ENCODE measurements at regions not wholly inside any gene's neighbourhood (a gene's known extent, or its start where the extent isn't known, plus 50 kb on each side); places are given as distances from the start of the nearest gene placed in this dataset.

DNA sequence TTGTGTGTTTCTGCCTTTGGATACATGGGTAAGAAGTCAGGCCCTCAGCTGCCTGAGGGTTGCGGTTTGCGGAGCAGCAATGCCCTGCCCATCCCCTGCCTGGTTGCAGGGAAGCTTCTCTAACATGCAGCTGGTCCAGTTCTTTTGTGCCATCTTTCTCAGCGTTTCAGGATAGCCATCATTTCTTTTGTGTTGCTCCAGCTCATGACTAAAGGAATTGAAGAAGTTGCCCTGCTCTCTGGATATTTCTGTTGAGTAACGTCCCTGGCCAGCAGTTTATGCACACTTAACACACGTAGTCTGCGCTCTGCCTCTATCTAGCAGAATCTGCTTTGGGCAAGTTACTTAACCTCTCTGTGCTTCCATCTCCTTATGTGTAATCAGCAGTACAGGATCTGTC lies 62.1 kb downstream of the DOP1B start:
- peak overlapping the region in 1 of 7 donors; percentile 46 for H3K27ac Mint-ChIP-seq
- no peak overlapping the region for H3K4me3 Mint-ChIP-seq
- no peaks in the 10 kb centered on the region for H3K4me1 Mint-ChIP-seq
- H3K36me3 Mint-ChIP-seq = peaks cover 70 to 94% of the 10 kb centered on the region in 2 donors
- intact Hi-C loops (cut with micrococcal nuclease) = no loop called here
- Histone ChIP-seq H3K4me3 (replicated peaks in 1 of 3; ENCODE audit: low read depth in 2 of 3, low read length in 3 of 3) (no peak overlapping the region), H3K4me1 (ENCODE audit: control insufficient read depth in 1 of 2, insufficient read depth in 2 of 2, low read length in 2 of 2) (no peaks in the 10 kb centered on the region), H3K9me3 (replicated peaks in 1 of 2; ENCODE audit: control insufficient read depth in 1 of 2, insufficient read depth in 1 of 2, low read length in 2 of 2) (no peaks in the 10 kb centered on the region), H4K20me1 (ENCODE audit: insufficient read depth, low read length) (no peaks in the 10 kb centered on the region), H3K9ac (ENCODE audit: insufficient read depth, low read length, poor library complexity, severe bottlenecking) (no peak overlapping the region), H3K79me2 (ENCODE audit: insufficient read depth, low read length) (no peaks in the 10 kb centered on the region), H3K27me3 (ENCODE audit: control insufficient read depth in 2 of 2, insufficient read depth in 2 of 2, low read length in 2 of 2) (no peaks in the 10 kb centered on the region), H3K36me3 (replicated peaks in 1 of 2; ENCODE audit: control insufficient read depth in 1 of 2, insufficient read depth in 2 of 2, low read length in 2 of 2) (peaks cover 71 to 90% of the 10 kb centered on the region in 2 donors), H3K27ac (ENCODE audit: low read depth in 1 of 2, low read length in 2 of 2) (no peak overlapping the region), H2AFZ (ENCODE audit: insufficient read depth, low read depth, low read length, poor library complexity, severe bottlenecking) (no peak overlapping the region), H3K4me2 (replicated peaks; ENCODE audit: extremely low read depth, low read length, poor library complexity, severe bottlenecking) (no peak overlapping the region)
- no peak for DNase-seq
- no peaks in the 10 kb centered on the region for H3K27me3 Mint-ChIP-seq (ENCODE audit: low read depth in 3 of 3)
- peaks cover 0 to 3% (median 0%) of the 10 kb centered on the region in 7 donors for H3K9me3 Mint-ChIP-seq
- TF ChIP-seq, protein P1, sequence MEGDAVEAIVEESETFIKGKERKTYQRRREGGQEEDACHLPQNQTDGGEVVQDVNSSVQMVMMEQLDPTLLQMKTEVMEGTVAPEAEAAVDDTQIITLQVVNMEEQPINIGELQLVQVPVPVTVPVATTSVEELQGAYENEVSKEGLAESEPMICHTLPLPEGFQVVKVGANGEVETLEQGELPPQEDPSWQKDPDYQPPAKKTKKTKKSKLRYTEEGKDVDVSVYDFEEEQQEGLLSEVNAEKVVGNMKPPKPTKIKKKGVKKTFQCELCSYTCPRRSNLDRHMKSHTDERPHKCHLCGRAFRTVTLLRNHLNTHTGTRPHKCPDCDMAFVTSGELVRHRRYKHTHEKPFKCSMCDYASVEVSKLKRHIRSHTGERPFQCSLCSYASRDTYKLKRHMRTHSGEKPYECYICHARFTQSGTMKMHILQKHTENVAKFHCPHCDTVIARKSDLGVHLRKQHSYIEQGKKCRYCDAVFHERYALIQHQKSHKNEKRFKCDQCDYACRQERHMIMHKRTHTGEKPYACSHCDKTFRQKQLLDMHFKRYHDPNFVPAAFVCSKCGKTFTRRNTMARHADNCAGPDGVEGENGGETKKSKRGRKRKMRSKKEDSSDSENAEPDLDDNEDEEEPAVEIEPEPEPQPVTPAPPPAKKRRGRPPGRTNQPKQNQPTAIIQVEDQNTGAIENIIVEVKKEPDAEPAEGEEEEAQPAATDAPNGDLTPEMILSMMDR (IDR thresholded peaks at IDR 0.05) = no peak
- WGBS (ENCODE audit: insufficient coverage) = 97% methylated on average over 6 of the region's 6 CpGs

DNA sequence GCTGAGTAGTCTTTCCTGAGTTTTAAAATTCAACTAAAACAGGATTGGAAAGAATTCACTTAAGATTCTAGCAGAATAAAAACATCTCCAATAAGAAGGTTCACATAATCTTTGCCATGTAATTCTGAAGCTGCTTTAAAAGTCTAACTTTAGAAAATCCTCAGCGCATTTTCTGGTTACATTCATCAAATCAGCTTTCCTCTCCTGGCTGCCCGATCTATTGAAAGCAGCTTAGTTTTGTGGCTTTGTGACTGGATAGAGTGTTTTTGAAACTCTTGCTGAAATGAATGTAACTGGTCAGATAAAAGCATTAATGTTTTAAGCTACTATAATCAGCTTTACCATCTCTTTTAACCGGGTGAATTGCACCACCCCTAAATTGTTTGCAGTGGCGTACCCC lies 66.8 kb downstream of the DOP1B start:
- Mint-ChIP-seq H3K27me3 (ENCODE audit: low read depth in 3 of 3) (no peaks in the 10 kb centered on the region), H3K27ac (no peak overlapping the region), H3K36me3 (peaks cover 66 to 98% of the 10 kb centered on the region in 2 donors), H3K4me3 (no peak overlapping the region), H3K9me3 (peaks cover 0 to 3% (median 0%) of the 10 kb centered on the region in 7 donors), H3K4me1 (no peaks in the 10 kb centered on the region)
- Histone ChIP-seq H3K4me1 (ENCODE audit: control insufficient read depth in 1 of 2, insufficient read depth in 2 of 2, low read length in 2 of 2) (no peaks in the 10 kb centered on the region), H4K20me1 (ENCODE audit: insufficient read depth, low read length) (no peaks in the 10 kb centered on the region), H3K9me3 (replicated peaks in 1 of 2; ENCODE audit: control insufficient read depth in 1 of 2, insufficient read depth in 1 of 2, low read length in 2 of 2) (no peaks in the 10 kb centered on the region), H3K36me3 (replicated peaks in 1 of 2; ENCODE audit: control insufficient read depth in 1 of 2, insufficient read depth in 2 of 2, low read length in 2 of 2) (peaks cover 74 to 91% of the 10 kb centered on the region in 2 donors), H3K4me2 (replicated peaks; ENCODE audit: extremely low read depth, low read length, poor library complexity, severe bottlenecking) (no peak overlapping the region), H3K4me3 (replicated peaks in 1 of 3; ENCODE audit: low read depth in 2 of 3, low read length in 3 of 3) (no peak overlapping the region), H2AFZ (ENCODE audit: insufficient read depth, low read depth, low read length, poor library complexity, severe bottlenecking) (no peak overlapping the region), H3K27ac (ENCODE audit: low read depth in 1 of 2, low read length in 2 of 2) (no peak overlapping the region), H3K79me2 (ENCODE audit: insufficient read depth, low read length) (no peaks in the 10 kb centered on the region), H3K27me3 (ENCODE audit: control insufficient read depth in 2 of 2, insufficient read depth in 2 of 2, low read length in 2 of 2) (no peaks in the 10 kb centered on the region), H3K9ac (ENCODE audit: insufficient read depth, low read length, poor library complexity, severe bottlenecking) (no peak overlapping the region)
- intact Hi-C loops (cut with micrococcal nuclease) = no loop called here
- TF ChIP-seq, protein P1 (IDR thresholded peaks at IDR 0.05) = no peak
- DNase-seq = no peak
- 100% methylated on average over 2 of the region's 4 CpGs for WGBS (ENCODE audit: insufficient coverage)

All from CD14-positive monocyte (primary cell).